Stimulated activated CD4-positive, alpha-beta T cell treated with anti-CD3 and anti-CD28 coated beads, Interleukin-12 subunit alpha, Interleukin-12 subunit beta, amount 100 ng/mL, for 24 hours (primary cell): ENCODE measurements at regions not wholly inside any gene's neighbourhood (a gene's known extent, or its start where the extent isn't known, plus 50 kb on each side); places are given as distances from the start of the nearest gene placed in this dataset.

ENCODE experiments used
- DNase-seq, 2 experiments: peaks; one replicate each; pipeline ENCODE4 v3.0.0-alpha.2; 2020; ENCODE audit warnings: low read depth in 2 of 2

- no peak for DNase-seq
These were observed 202.3 kb downstream of the TENT4A start for GRCh38 chr5:6915574-6915973.

GRCh38 chr5:6918255-6918654, 205.0 kb downstream of the TENT4A start:
- no peak for DNase-seq

GRCh38 chr5:6920628-6921256, 207.5 kb downstream of the TENT4A start:
- no peak for DNase-seq

- DNase-seq, result no peak
These were observed 213.3 kb downstream of the TENT4A start for GRCh38 chr5:6926491-6927038.

GRCh38 chr5:6936031-6936430, 222.8 kb downstream of the TENT4A start:
- DNase-seq, result no peak

- no peak for DNase-seq
These were observed 224.4 kb downstream of the TENT4A start for GRCh38 chr5:6937677-6938076.

- DNase-seq, result no peak
These were observed 228.4 kb downstream of the TENT4A start for GRCh38 chr5:6941631-6942030.

GRCh38 chr5:6943197-6944112, 230.2 kb downstream of the TENT4A start:
- DNase-seq, result no peak

- no peak for DNase-seq
These were observed 235.3 kb downstream of the TENT4A start for GRCh38 chr5:6948562-6948961.

- DNase-seq, result no peak
These were observed 236.0 kb downstream of the TENT4A start for GRCh38 chr5:6949230-6949629.

- DNase-seq, result no peak
These were observed 237.0 kb downstream of the TENT4A start for GRCh38 chr5:6950250-6950649.

GRCh38 chr5:6950860-6951259, 237.6 kb downstream of the TENT4A start:
- no peak for DNase-seq

GRCh38 chr5:6961123-6961522, 247.9 kb downstream of the TENT4A start:
- no peak for DNase-seq

GRCh38 chr5:6961837-6962635, 248.8 kb downstream of the TENT4A start:
- no peak for DNase-seq

- DNase-seq, result no peak
These were observed 263.7 kb downstream of the TENT4A start for GRCh38 chr5:6976971-6977370.

- DNase-seq, result no peak
These were observed 265.8 kb downstream of the TENT4A start for GRCh38 chr5:6979061-6979460.

- no peak for DNase-seq
These were observed 276.0 kb downstream of the TENT4A start for GRCh38 chr5:6989230-6989629.

GRCh38 chr5:6994097-6994496, 280.9 kb downstream of the TENT4A start:
- DNase-seq, result no peak

GRCh38 chr5:6995115-6995514, 281.9 kb downstream of the TENT4A start:
- no peak for DNase-seq

GRCh38 chr5:7000310-7000709, 287.1 kb downstream of the TENT4A start:
- no peak for DNase-seq

- no peak for DNase-seq
These were observed 297.4 kb downstream of the TENT4A start for GRCh38 chr5:7010591-7010990.

GRCh38 chr5:7012057-7012456, 298.8 kb downstream of the TENT4A start:
- DNase-seq, result no peak
